LHCN-M2 (cell line): ENCODE measurements at regions not wholly inside any gene's neighbourhood (a gene's known extent, or its start where the extent isn't known, plus 50 kb on each side); places are given as distances from the start of the nearest gene placed in this dataset.
"Not testable (repeated sequence)": the region's sequence is repeated elsewhere in the genome, so short reads cannot be mapped to it uniquely, and the experiment has no call there.

Experiments used
- DNase-seq: peaks from one replicate; pipeline ENCODE4 v3.0.0-alpha.2; 2012; ENCODE audit warnings: low read depth

- DNase-seq = peak; percentile 12
These were observed 133.2 kb downstream of the DISP1 start for GRCh38 chr1:222948079-222948478.

- no peak for DNase-seq
These were observed 136.1 kb downstream of the DISP1 start for GRCh38 chr1:222950892-222951291.

DNA sequence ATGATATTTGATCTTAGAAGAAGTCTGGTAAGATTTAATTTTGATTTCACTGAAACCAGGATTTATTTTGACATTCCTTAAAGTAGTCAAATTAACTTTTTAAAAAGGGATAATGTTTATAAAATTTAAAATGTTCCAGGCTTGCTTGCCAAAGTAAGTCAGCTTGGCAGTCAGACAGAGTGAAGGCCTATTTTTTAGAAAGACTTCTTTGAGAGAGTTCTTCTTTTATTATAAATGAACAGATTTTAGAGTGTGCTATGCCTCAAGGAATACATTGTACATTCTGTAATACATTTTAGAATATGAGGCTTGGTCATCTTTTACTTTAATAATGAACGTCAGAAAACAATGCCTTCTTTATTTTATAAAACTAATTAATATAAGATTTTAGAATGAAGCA, 138.7 kb downstream of the DISP1 start:
- DNase-seq = no peak

DNA sequence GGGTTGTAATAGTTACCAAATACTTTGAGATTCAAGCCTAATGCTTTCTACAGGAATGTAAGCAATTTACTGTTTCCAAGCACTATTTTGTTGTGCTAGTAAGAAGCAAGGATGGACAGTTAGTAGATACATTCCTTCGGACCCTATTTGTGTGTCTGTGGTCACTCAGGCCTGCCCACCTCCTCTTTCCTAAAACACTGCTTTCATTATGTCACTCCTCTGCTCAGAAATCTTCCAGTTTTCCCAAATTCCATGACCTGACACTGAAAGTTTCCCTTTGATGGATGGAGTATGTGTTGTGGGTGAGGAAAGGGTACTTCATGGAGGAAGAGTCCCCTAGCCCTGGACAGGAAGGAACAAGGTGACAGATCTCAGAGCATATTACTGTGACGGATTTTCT, 141.1 kb downstream of the DISP1 start:
- no peak for DNase-seq

DNA sequence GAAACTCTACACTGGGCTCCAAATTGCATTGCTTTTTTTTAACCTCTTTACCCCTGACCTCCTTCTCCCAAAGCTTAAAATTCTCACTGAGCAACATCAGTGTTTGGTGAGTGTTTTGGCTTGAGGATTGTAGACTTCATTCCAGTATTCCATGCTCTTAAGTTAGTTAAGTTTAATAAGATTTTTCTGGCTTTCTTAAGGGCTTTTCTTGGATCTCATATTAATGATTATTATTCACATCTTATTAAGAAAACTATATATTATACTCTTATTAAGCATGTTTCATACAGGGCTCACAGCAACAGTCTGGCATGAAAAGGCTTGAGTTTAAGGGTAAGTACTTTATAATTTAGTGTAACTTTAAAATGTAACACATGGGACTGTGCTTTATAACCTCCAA, 141.8 kb downstream of the DISP1 start:
- no peak for DNase-seq

GRCh38 chr1:222967466-222968240, 152.8 kb downstream of the DISP1 start:
- DNase-seq = no peak

- DNase-seq = no peak
These were observed 155.2 kb downstream of the DISP1 start for GRCh38 chr1:222970040-222970439.

DNA sequence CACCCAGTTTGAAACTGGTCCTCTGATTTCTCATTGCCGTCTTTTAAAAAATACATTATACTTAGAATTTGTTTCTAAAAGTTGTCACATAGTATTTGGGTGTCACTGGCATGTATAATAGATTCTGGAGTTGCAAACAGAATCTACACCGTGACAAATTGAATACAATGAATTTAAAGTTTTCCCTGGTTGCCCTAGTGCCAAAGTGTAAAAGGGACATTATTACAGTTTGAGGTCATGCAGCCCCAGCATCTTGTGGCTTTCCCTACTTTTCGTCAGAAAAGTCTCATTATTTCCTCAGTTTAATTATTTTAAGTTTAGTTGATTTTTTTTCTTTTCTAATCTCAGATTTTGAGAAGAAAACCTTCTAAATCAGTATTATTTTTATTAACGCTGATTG, 155.9 kb downstream of the DISP1 start:
- no peak for DNase-seq

DNA sequence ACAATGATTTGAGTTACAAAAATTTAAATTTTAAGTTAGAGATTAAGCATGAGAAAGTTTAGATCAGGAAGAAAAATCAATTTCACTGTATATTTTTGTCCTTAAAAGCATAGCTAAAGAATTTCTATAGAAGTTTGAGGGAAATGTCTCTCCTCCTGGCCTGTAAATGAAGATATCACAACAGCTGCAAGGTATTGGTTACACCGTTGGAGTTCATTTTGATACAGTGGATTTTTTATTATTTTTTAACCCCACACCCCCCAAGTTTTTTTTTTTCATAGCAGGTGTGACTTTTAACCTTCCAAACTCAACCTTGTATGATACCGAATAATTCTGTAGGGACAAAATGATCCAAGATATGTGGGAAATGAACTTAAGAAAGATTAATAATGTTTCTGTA, 156.3 kb downstream of the DISP1 start:
- no peak for DNase-seq

DNA sequence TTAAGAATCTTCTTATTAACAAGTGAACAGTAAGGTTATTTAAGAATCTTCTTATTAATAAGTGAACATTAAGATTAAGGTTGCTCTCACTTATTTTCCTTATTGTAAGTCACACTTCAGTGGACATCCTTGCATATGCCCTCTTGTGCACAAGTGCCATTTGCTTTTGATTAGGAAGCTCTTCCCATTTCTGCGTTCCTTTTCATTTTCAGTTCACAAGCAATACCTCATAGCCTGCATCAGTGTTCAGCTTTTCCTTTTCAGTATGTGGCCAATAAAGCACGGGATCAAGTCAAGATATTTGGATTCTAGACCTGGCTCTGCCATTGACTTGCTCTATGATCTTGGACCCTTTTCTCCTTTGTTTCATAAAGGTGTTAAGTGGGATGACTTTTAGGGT, 158.7 kb downstream of the DISP1 start:
- no peak for DNase-seq

DNA sequence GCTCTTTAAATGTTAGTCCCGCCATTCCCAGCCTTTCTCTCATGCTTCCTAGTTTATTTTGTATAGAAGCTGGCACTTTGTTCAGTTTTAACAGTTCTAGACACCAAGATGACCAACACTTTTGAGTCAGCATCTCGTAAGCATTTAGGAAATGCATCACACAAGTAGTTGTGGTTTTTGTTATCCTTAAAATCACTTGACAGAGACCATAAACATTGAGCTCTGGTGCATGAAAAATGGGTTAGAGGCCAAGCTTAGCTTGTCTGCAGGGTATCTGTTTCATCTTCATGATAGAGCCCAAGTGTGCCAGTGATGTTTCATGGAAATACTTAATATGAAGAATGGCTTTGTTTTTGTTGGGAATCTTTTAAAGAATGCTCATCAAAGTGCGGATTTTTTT, 159.7 kb downstream of the DISP1 start:
- DNase-seq = peak; percentile 87

DNA sequence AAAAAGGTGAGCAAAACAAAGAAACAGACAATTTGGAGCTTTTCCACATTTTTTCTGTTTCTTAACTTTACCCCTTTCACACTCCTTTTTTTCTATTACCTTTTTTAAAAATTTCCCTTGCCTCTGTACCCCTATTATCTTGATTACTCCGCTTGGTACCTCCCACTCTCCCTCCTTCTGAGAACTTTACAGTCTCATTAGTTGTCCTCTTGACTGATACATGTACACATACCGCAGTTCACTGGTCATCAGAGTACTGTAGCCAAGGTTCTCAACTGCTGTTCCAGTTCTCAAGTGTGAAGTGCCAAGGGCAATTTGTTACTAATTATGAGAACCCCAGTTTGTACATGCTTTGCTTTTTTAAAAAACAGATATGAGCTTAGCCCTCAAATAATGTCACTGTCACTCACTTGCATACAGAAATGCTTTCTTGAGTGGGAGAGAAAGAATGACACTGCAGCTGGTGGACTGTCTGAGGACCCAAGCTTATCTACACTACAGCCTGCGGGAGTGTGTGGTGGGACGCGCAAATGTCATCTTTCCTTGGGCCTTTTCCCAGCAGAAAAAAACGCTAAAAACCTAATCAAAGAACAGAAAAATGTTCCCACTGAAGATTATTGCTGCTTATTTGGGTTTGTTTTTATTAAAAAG, 160.8 kb downstream of the DISP1 start:
- DNase-seq = no peak

DNA sequence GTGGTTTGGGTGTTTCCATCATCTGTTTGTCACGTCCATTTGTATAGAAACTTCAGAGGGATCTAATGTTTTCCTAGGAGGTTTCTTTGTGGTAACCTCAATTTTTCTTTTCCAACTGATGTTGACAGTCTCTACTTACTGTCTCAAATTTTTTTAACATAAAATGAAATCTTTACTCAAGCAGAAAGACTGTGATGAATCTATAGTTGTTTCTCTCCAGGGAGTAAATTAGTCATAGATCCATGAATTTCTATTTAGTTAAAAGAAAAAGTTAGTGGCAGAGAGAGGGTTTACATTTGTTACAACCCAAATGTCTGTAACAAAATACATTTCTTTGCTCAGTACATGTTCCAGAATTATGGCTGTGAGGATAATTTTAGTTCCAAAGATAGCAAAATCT, 161.6 kb downstream of the DISP1 start:
- DNase-seq = no peak

DNA sequence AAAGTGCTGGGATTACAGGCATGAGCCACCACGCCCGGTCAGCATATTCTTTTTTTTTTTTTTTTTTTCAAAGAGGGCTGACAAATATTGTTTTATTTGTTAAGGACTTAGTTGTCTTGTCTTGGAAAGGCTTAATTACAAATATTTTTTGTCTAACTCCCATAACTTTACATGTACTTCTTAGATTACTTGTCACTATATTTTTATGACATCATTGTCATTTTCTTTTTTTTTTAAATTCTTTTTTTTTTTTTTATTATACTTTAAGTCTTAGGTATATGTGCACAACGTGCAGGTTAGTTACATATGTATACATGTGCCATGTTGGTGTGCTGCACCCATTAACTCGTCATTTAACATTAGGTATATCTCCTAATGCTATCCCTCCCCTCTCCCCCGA, 162.5 kb downstream of the DISP1 start:
- not testable (repeated sequence) for DNase-seq

GRCh38 chr1:222979561-222979960, 163.5 kb downstream of the TLR5 start:
- no peak for DNase-seq

GRCh38 chr1:222987674-222988076, 155.4 kb downstream of the TLR5 start:
- DNase-seq = no peak

DNA sequence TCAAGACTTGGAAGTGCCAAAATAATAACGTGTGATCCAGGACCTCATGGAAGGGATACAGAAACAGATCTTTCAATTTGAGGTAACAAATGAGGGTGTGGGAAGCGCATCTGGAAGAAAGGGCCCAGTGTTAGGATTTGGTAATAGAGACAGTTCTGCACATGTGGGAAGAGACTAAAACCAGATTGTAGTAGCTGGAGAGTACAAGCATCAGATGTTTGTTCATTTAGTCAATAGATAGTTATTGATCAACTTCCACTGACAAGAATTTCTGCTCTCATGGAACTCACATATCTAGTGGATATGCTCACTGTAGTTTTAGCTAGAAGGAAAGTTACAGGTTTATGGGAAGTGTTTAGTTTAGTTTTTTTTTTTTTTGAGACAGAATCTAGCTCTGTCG, 153.6 kb downstream of the TLR5 start:
- no peak for DNase-seq

- no peak for DNase-seq
These were observed 151.9 kb downstream of the TLR5 start for GRCh38 chr1:222991177-222991576.

DNA sequence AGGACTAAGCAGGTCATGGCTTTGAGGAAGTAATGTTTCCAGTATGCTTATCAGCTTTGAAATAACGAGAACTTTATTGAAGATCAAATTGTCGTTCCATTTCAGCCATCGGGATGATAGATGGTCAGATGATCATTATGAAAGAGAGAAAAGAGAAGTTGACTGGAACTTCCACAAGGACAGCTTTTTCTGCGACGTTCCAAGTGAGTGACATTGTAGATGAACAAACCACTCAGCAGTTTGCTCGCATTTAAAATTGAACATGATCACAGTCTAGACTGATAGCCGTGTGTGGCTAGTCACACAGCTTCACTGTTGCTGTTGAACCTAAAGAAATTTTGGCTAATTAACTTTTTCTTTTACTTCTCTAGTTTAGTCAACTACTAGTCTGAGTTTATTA, 151.1 kb downstream of the TLR5 start:
- DNase-seq = no peak

DNA sequence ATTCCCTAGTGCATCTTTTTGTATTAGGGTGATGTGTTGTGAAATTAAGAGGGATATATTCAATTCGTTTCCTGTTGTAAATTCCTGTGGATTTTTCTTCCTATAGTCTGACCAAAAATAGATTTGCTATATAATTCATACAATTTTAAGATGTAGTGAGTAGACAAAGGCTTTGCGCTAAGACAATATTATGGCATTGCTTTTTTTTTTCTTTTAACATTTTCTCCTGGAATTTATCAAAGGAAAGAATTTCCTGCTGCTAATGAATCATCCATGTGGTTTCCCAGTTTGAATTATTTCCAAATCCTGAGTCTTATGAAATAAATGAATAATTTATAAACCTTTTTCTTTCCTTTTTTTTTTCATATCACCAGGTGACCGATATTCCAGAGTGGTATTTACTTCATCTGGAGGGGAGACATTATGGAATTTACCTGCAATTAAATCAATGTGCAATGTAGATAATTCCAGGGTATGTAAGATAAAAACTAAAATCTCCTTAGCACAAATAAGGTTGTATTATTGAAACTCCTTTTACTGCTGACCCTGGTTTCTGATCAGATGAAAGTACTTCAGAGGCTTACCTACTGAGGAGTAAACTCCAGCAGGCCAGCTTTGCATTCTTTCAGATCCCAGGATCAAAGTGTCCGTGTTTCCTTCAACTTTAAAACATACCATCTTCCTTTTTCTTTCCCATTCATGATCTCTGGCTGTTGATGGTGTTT, 148.4 kb downstream of the TLR5 start:
- DNase-seq = peak; percentile 67

- peak; percentile 7 for DNase-seq
These were observed 147.8 kb downstream of the TLR5 start for GRCh38 chr1:222995236-222995580.

DNA sequence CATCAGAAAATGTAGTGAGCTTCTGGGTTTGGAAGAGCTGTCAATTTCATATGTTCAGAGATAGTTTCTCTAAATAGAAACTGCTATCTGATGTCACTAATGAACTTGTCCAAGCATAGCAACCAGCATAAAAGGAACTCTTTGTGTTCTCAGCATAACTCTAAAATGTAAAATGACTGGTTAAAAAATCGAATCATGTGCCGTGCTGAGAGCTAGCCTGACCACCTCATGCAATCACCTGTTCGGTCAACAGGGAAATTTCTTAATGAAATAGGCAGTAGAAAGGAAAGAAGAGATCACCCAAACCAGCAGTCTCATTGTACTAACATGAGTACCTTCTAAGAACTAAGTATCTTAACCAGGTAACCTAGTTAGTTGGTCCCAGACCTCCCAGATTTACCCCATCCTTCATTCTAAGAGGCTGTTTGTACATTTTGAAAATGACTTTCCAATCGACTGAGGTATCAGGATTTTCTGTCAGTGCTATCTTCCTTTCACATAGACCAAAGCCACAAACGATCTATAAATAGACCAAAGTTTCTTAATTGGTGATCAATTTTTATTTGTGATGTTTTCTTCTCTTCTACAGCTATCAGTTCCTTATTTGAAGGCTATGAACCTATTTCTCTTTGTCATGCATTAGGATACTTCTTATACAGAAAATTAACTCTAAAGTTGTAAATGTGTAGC, 147.3 kb downstream of the TLR5 start:
- DNase-seq = no peak
